Islet of Langerhans (tissue), 1 donor: ENCODE measurements at regions not wholly inside any gene's neighbourhood (a gene's known extent, or its start where the extent isn't known, plus 50 kb on each side); places are given as distances from the start of the nearest gene placed in this dataset.
"Not testable (repeated sequence)": the region's sequence is repeated elsewhere in the genome, so short reads cannot be mapped to it uniquely, and the experiment has no call there.

Source experiments
- FAIRE-seq: peaks from one replicate; lab custom pipeline; 2011; peaks lifted over from hg19 to GRCh38; lab: Jason Lieb, UNC

DNA sequence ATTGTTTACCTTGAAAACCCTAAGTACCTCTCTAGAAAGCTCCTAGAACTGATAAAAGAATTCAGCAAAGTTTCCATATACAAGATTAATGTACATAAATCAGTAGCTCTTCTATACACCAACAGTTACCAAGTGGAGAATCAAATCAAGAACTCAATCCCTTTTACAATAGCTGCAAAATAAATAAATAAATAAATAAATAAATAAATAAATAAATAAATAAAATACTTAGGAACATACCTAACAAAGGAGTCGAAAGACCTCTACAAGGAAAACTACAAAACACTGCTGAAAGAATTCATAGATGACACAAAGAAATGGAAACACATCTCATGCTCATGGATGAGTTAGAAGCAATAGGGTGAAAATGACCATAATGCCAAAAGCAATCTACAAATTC, 452.6 kb upstream of the CBLB start:
- not testable (repeated sequence) for FAIRE-seq

DNA sequence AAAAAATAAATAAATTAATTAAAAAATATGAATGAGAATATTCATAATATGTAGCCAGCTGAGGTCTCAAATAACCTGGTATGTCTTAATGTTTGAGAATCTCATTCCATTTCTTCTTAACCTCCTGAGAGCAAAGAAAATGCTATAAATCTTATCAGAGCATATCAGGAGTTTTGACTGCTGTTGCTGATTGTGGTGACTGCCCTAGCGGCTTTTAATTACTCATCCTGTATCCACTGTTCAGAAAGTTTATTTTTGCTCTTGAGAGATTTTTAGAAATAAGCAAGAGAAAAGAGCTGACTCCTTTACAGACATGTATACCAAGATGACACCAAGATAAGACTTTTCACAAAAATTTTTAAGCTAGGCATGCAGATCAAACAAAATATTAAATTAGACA, 454.8 kb upstream of the CBLB start:
- FAIRE-seq = no peak

DNA sequence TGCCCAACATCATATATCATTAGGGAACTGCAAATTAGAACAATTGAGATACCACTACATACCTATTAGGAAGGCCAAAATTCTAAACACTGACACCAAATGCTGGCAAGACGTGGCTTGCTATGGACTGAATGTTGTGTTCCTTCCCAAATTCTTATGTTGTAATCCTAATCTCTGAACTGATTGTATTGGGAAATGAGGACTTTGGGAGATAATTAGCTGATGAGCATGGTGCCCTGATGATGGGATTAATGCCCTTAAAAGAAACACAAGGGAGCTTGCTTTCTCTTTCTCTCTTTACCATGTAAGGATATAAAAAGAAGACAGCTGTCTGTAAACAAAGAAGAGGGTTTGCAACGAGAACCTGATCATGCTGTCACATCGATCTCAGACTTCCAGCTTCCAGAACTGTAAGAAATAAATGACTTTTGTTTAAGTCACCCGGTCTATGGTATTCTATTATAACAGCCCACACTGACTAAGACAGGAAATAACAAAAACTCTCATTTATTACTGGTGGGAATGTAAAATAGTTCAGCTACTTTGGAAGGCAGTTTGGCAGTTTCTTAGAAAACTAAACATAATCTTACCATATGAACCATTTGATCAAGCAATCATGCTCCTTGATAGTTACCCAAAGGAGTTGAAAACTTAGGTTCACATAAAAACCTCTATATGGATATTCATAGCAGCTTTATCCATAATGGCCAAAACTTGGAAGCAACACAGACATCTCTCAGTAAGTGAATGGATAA, 458.3 kb upstream of the CBLB start:
- no peak for FAIRE-seq

DNA sequence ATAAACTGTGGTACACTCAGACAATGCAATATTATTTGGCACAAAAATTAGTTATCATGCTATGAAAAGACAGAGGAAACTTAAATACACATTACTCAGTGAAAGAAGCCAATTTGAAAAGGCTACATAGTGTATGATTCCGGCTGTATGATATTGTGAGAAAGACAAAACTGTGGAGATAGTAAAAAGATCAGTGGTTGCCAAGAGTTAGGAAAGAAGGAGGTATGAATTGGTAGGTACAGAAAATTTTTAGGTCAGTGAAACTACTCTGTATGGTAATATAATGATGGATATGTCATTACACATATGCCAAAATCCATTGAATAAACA, 458.8 kb upstream of the CBLB start:
- no peak for FAIRE-seq

DNA sequence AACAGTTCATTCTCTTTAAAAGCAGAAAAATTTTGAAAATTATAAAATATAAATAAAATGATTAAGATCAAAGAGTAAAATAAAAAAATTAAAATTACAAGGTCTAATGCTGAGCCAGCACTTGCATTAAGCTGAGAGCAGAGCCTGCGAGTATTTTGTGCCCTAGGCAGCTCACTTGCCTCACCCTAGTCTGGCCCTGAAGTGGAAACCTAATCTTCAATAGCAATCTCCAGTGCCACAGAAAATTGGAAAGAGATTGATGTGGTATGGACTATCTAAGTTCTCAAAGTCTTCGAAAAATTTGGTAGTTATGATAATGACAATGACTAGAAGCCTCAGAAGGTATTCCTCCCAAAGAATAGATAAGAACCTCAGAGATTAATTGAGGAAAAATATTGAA, 459.4 kb upstream of the CBLB start:
- FAIRE-seq = no peak

DNA sequence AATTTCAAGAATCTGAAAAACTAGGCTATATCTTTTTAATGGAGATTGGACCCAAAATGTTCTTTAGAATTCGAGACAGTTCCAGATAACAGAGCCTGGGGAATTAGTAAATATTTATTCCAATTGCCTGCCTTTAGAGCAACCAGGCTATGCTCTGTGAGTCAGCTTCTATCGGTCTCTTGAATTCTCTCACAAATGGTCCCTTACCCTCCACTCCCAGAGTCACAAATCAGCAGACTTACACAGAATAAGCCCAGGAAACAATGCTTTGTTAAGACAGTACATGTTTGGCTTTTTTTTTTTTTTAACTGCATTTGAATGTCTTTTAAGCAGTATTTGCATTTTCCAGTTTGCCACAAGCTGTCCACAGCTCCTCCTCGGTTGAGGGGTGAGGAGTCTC, 460.7 kb upstream of the CBLB start:
- no peak for FAIRE-seq

DNA sequence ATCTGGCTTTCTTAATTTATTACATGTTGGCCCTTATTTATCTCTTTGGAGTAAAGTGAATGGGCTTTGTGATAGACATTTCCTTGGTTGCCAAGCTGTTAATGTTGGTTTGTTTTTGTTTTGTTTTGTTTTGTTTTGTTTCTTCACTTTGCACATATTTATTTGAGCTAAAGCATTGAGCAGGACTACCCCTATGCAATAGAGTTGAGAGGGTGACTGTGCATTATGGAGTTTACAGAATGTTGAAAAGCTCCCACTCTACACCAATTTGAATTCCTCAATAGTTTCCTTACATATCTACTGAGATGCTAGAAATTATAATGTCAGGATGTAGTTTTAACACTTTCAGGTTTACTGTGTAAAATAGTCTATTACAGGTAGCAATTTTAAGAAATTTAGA, 462.8 kb upstream of the CBLB start:
- FAIRE-seq = no peak

DNA sequence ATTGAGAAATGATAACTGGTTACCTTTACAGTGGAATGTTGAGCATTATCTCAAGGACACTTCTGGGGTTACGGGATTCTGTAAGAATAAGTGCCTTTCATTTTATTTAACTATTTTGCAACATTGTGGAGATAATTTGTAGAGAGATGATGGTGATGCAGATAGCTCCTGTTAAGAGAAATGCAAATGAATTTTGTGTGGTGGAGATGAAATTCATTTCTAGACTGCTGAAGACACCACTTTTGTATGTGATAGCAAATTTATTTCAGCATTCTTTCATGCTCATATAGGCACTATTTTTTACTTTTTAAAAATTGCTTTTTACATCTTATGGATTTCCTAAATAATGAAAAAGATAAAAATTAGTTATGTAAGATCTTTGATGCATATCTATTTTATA, 463.3 kb upstream of the CBLB start:
- no peak for FAIRE-seq

DNA sequence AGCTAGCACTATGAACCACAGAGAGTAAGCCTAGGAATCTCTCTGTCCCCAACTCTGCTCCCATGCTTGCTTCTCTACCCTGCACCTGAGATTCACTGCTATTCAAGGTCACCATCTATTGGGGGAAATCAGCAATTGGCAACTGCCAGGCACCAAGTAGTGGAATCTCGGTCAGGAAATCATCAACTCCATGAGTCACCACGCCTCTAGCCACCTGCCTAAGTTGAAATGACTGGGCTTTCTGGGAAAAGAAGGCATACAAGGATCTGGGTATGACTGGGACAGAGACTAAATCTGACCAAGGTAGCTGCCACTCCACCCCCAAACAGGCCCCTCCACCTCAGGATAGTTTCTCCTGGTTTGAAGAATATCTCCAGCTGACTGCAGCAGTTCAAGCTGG, 464.1 kb upstream of the CBLB start:
- FAIRE-seq = no peak

DNA sequence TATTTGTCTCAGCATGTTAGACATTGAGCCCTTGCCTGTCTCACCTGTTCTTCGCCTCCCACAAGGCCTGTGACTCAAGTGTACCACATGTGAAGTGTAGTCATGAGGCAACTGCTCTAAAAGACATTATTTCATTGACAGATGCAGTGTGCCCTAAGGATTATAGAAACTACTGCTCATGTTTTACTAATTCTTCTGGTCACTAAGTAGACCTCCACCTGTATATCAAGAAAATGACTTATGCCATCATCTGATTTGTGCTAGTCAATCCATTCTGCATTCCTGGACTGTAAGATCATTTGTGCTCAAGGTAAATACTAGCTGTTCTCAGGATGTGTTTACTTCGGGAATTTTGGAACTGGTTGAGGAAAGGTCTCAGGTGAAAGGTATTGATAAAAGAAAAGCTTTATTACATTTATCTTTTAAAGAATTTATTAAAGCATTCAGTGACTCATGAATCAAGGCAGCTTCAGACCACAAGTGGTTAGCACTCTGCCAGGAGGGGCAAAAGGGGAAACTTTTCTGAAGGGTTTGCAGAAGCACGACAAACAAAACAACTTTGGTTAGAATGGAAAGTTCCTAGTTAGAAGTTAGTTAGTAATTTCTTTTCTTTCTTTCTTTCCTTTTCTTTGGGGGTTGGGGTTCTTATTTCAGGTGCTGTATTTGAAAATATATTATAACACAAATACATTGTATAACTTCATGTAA, 465.3 kb upstream of the CBLB start:
- no peak for FAIRE-seq

DNA sequence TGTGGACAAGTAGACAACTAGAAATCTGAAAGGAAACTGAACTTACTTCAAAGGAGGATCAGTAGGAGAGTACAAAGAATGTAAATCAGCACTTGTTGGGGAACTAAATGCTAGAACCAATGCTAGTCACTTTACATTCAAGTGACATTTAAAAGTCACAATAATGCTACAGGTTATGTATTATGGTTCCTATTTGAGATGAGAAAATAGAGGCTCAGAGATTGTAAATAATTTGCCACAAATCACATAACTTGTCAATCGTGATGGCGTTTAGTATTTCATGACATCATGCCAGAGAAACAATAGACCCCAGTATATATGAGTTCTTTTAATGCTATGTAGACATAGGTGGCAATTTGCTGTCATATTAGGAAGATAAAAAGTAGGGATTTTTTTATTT, 467.8 kb upstream of the CBLB start:
- FAIRE-seq = no peak

DNA sequence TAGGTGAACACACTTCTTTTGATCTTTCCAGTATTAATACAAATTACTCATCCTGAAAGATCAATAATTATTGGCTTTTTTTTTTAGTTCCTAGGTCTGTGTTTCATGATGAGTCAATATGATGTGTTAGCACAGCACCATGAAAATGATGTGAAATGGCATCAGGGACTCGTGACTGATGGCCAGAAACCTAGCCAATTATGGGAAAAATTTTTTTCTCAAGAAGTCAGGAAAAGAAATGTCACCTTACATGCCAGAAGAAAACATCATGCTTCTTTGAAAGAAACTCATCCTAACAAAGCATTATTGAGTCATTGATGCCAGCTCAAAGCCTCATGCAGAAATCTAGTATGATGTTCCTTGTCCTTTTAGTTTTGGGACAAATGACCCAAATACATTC, 468.3 kb upstream of the CBLB start:
- FAIRE-seq = no peak

DNA sequence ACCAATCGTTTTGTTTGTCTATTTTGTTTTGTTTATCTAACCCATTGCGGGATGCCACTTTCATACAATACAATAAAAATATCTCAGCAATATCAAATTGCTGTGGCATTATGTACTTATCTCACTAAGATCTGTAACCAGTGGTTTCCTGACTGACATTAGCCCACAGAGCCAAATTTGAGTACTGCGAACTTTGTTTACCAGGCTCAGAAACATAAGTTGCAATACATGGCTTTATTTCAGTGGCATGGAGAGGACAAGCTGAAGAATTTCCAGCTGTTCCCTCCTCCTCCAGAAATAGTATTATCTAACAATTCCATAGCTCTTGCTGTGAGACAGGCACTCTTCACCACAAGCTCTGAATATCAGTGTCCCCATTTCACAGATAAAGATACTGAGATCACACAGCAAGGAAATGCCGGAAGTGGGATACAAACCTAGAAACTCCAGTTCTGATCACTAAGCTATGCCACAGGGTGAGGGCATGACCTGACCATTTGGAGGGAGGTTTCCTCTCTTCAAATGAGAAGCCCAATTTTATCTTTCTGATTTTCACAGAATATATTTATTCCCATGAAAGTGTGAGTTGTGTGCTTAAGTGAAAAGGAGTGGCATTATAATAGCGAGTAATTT, 469.9 kb upstream of the CBLB start:
- no peak for FAIRE-seq

DNA sequence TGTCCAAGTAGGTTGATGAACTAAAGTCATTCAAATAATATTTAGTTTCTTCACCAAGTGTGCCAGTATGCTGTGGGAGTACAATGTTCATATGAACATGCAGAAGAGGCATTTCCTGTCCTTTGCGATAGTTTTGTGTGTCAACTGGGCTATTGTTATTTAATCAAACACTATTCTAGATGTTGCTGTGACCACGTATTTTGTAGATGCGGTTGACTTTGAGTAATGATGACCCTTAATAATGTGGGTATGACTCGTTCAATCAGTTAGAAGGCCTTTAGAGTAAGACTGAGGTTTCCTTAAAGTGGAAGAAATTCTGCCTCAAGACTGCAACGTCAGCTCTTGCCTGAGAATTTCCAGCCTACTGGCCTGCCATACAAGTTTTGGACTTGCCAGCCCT, 470.7 kb upstream of the CBLB start:
- no peak for FAIRE-seq

DNA sequence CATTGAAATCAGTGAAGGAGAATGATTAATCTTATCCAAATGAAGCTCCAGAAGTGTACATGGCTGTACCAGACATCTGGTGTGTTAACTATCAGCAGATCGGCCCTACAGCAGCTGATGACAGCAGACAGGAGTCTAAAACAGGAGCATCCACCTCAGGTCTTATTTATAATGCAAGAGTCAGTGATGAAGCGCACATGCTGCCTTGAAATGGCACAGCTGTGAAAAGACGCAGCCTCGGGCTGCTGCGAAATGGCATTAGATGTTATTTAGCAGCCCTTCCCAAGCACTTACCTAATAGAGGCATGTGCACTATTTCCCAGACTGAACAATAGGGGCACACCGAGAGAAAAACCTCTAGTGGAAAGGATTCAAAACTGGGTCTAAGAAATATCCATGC, 472.3 kb upstream of the CBLB start:
- FAIRE-seq = no peak

DNA sequence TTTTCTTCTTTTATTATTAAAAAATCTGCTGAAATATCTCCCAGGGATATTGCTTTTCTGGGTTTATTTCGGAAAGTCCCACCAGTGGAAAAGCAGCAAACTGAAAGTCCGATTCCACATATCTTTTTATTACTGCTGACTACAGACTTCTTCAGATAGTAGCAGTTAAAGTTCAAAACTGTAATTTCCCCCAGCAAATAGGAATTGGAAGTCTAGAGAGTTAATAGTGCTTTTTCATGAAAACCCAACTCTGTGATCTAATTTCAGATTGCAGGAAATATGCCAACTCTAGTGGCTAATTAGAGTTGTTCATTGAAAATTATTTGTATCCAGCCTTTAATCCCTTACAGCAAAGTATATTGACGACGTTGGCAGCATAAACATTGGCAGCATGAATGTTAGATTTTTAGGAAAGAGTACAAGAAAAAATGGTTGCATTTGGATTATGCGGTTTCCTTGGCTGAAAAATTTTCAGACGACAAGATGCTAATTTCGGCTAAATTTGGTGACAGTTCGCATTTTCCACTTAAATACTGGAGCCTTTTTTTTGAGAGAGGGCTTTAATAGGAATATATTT, 472.9 kb upstream of the CBLB start:
- FAIRE-seq = no peak

DNA sequence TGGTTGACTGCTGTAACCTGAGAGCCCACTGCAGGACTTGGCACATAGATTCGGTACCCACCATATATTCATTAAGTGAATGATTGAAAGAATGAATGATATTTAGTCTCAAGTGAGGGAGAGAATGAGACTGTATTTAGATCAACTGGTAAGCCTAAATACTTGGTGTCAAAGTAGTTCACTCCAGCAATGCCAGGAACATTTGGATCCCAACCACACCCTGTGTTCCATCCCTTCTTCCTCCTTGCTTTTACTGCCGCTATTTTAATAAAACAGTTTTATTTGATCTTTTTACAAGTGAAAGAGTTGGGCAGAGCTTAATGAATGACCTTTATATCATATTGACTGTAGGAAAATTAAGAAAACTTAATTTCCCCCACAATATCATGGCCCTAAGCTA, 473.6 kb upstream of the CBLB start:
- FAIRE-seq = no peak

DNA sequence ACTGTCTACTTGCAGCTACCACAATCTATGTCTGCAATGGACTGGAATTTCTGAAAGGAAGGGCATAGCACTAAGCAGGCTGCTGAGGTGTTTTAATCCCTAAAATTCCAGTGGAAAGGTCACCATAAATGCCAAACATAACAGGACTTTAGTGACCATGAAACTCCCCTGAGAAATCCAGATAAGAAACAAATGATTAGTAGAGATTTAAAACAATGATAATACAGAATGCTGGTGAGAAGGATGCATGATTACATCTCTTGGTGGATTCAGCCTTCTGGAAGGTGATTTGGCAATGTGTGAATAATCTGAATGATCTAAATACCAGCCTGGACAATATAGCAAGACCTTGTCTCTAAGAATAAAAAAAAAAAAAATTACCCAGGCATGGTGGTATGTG, 475.0 kb upstream of the CBLB start:
- FAIRE-seq = no peak

DNA sequence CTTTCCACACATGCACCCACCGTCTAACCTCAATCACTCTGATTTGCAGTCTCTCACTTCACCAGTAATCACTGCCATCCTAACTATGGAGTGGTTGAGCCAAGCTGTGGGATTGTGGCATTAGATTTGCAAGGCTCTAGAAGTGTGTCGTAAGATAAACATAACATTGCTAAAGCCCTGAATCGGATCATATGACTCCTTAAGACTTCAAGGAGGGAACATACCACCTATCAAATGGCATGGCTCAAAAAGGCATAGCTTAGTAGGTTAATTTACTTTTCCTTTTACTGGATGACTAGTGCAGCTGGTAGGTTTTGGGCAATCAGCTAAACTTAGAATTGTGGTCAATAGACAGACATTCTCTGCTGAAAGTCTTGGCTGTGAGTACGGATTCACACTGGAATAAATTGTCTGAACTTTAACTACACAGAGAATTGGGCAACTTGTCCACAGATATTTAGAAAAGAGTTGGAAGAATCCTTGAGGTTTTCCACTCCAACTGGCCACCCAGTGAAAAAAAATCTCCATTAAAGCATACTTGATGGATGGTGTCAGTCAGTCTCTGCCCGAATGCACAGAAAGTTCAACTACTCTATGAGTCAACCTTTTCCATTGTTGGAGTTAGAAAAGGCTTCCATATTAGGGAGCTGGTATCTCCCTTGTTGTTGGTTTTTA, 476.7 kb upstream of the CBLB start:
- no peak for FAIRE-seq

DNA sequence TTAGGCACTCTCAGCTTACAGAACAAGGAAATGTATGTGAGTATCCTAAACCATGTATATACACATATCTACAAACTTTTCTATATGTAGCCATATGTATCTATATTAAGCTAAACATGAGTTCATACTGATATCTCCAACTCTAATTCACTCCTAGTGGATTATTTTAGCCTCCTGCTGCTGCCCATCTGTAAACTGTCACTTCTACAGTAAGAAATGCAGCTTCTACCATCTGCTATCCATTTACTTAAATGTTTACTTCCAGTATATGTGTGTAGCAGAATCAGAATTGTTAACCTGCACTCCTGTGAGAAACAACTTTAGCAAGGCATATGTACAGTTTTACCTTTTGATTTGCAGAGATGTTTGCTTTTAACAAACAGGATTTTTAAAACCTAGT, 478.5 kb upstream of the CBLB start:
- FAIRE-seq = no peak

DNA sequence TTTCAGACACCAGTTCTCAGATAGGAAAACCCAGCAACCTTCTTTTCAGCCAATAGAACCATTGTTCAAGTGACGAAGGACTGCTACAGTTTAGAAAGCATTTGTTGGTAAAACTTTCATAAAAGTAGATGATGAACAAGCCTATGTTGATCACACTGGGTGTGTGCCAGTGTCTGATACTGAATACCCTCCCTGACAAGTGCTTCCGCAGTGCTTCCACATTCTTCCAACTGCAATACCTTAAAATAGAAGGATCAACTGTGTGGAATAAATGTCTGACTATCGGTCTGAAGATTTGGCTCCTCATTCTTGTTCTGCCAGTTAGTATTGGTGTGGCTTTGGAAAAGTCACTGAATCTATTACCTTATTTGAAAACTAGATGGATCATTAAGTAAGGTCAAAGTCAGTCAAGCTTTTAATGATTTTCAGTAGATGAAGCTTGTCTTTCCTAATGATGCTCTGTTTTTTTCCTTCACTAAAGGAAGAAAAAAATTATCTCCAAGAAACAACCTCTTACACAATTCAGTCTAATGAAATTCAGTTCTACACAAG, 479.4 kb upstream of the CBLB start:
- no peak for FAIRE-seq

DNA sequence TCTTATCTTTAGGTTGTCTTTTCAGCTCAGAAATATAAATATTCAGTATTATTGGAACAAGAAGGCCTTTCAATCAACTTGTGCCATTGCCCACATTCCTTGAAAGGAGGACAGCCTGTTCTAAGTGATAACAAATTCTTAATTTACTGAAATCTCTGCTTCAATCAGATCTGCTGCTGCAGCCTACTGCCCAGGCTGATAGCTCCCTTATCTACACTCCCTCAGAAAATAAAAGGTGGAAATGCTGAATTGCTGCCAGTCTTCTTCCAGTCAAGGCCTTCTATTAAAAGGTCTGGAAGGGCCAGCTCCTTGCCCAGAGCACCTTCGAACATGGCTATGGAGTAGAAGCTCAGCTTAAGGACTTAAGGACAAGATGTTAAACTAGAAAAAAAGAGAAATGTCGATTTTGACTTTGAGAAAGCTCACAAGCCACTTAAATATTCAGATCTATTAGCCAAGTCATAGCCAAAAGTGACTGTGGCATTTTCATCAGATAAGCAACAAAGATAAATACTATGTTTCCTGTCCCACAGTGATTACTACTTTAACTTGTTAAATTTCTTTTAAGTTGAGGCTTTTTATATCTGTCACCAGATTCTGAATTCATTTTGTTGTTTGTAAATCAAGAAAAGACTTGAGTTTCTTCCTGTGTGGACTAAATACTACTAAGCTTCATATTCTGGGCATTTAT, 480.5 kb upstream of the CBLB start:
- FAIRE-seq = no peak
